ENCODE measurements at regions not wholly inside any gene's neighbourhood (a gene's known extent, or its start where the extent isn't known, plus 50 kb on each side); places are given as distances from the start of the nearest gene placed in this dataset.

GRCh38 chr13:80006940-80007339 is 334.0 kb downstream of the SPRY2 start:
- no peak for TF ChIP-seq EZH2 (IDR thresholded peaks at IDR 0.05; ENCODE audit: borderline replicate concordance, low read depth, low read length, poor library complexity, severe bottlenecking)
- TF ChIP-seq, protein P1, sequence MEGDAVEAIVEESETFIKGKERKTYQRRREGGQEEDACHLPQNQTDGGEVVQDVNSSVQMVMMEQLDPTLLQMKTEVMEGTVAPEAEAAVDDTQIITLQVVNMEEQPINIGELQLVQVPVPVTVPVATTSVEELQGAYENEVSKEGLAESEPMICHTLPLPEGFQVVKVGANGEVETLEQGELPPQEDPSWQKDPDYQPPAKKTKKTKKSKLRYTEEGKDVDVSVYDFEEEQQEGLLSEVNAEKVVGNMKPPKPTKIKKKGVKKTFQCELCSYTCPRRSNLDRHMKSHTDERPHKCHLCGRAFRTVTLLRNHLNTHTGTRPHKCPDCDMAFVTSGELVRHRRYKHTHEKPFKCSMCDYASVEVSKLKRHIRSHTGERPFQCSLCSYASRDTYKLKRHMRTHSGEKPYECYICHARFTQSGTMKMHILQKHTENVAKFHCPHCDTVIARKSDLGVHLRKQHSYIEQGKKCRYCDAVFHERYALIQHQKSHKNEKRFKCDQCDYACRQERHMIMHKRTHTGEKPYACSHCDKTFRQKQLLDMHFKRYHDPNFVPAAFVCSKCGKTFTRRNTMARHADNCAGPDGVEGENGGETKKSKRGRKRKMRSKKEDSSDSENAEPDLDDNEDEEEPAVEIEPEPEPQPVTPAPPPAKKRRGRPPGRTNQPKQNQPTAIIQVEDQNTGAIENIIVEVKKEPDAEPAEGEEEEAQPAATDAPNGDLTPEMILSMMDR (conservative IDR thresholded peaks at IDR 0.05; ENCODE audit: low read depth, low read length): no peak
